B cell (primary cell): ENCODE measurements at regions not wholly inside any gene's neighbourhood (a gene's known extent, or its start where the extent isn't known, plus 50 kb on each side); places are given as distances from the start of the nearest gene placed in this dataset.
"Not testable (repeated sequence)": the region's sequence is repeated elsewhere in the genome, so short reads cannot be mapped to it uniquely, and the experiment has no call there.

Experiments
- ATAC-seq: fragments of 200-7000 bp; cut with Tn5 transposase; one replicate; pipeline ENCODE4 v1.10.0; 2021; ENCODE audit warnings: low read depth, mild to moderate bottlenecking, moderate number of reproducible peaks, moderate library complexity
- CTCF ChIA-PET: fragments of 350-600 bp; sonication (Branson Sonifier 250); formaldehyde crosslinking; loops from one replicate; lab custom pipeline; 2021; ENCODE audit warnings: antibody characterized with exemption, inconsistent platforms; lab: Charles Lee
- POLR2A ChIA-PET: fragments of 350-600 bp; sonication (Branson Sonifier 250); formaldehyde crosslinking; loops from one replicate; lab custom pipeline; 2021; ENCODE audit warnings: antibody characterized with exemption; lab: Charles Lee
- DNase-seq: peaks from one replicate; pipeline ENCODE4 v3.0.0; 2013
- H2AFZ ChIP-seq: 2 replicates; pipeline ENCODE4 v1.6.1; 2012; ENCODE audit warnings: mild to moderate bottlenecking, low read depth, low read length; ENCODE audit not compliant: insufficient read depth, poor library complexity, severe bottlenecking
- H3K27ac ChIP-seq, 2 donors: 1 replicate in 1 of 2; 2 replicates in 1 of 2; pipeline ENCODE4 v1.5.1; 2012 to 2013; ENCODE audit warnings: low read length in 2 of 2, mild to moderate bottlenecking in 2 of 2, moderate library complexity in 1 of 2
- H3K27me3 ChIP-seq, 4 experiments: fragments of 200-600 bp in 1 of 4; sonication (generic) in 1 of 4; replicated peaks in 1 of 4; 1 replicate in 2 of 4; 2 replicates in 2 of 4; pipeline versions ENCODE4 v1.6.1 to v1.7.0; 2013 to 2016; ENCODE audit warnings: low read length in 3 of 4, mild to moderate bottlenecking in 2 of 4, mixed read lengths in 1 of 4, moderate library complexity in 1 of 4; ENCODE audit not compliant: insufficient read depth in 4 of 4, control insufficient read depth in 3 of 4; ENCODE audit errors: control extremely low read depth in 1 of 4
- H3K36me3 ChIP-seq, 2 experiments: replicated peaks in 1 of 2; 1 replicate in 1 of 2; 2 replicates in 1 of 2; pipeline versions ENCODE4 v1.6.1 to v1.7.1; 2013; ENCODE audit warnings: low read length in 1 of 2; ENCODE audit not compliant: insufficient read depth in 2 of 2, control insufficient read depth in 1 of 2; ENCODE audit errors: control extremely low read depth in 1 of 2, extremely low read depth in 1 of 2
- H3K4me1 ChIP-seq, 2 donors: fragments of 200-600 bp in 1 of 2; sonication (generic) in 1 of 2; 1 replicate in 1 of 2; 2 replicates in 1 of 2; pipeline versions ENCODE4 v1.5.1 to v1.6.1; 2013 to 2017; ENCODE audit warnings: low read length in 2 of 2; ENCODE audit not compliant: control insufficient read depth in 2 of 2, insufficient read depth in 2 of 2
- H3K4me2 ChIP-seq: replicated peaks from 2 replicates; pipeline ENCODE3; 2012; ENCODE audit warnings: mild to moderate bottlenecking, low read depth, low read length; ENCODE audit not compliant: poor library complexity, severe bottlenecking
- H3K4me3 ChIP-seq, 5 experiments: fragments of 200-600 bp in 1 of 5; sonication (generic) in 1 of 5; 1 replicate in 3 of 5; 2 replicates in 2 of 5; pipeline versions ENCODE4 v1.5.1 to v1.7.0; 2011 to 2016; ENCODE audit warnings: low read length in 4 of 5, mild to moderate bottlenecking in 4 of 5, low read depth in 2 of 5, control low read depth in 1 of 5, moderate library complexity in 1 of 5; ENCODE audit not compliant: insufficient read depth in 1 of 5; ENCODE audit errors: control extremely low read depth in 1 of 5, extremely low read depth in 1 of 5
- H3K79me2 ChIP-seq: fragments of 200-600 bp; sonication (generic); one replicate; pipeline ENCODE4 v1.6.0; 2016; ENCODE audit warnings: low read length; ENCODE audit not compliant: control insufficient read depth, insufficient read depth
- H3K9ac ChIP-seq: fragments of 200-600 bp; sonication (generic); 2 replicates; pipeline ENCODE4 v1.6.1; 2017; ENCODE audit warnings: mild to moderate bottlenecking, low read length, moderate library complexity
- H3K9me3 ChIP-seq, 3 donors: one replicate each; pipeline versions ENCODE4 v1.6.1 to v1.7.1; 2013; ENCODE audit warnings: low read length in 2 of 3; ENCODE audit not compliant: control insufficient read depth in 2 of 3, insufficient read depth in 1 of 3; ENCODE audit errors: control extremely low read depth in 1 of 3
- H4K20me1 ChIP-seq: 2 replicates; pipeline ENCODE4 v1.6.0; 2012; ENCODE audit warnings: mild to moderate bottlenecking, low read length; ENCODE audit not compliant: insufficient read depth, control insufficient read depth, poor library complexity, severe bottlenecking
- H3K27ac Mint-ChIP-seq: one replicate; pipeline ENCODE4 v1.8.0; 2021; ENCODE audit warnings: mixed read lengths
- H3K27me3 Mint-ChIP-seq: one replicate; pipeline ENCODE4 v1.8.0; 2021; ENCODE audit warnings: mixed read lengths
- H3K4me1 Mint-ChIP-seq: one replicate; pipeline ENCODE4 v1.8.0; 2021; ENCODE audit warnings: mixed read lengths
- H3K4me3 Mint-ChIP-seq: one replicate; pipeline ENCODE4 v1.8.0; 2021; ENCODE audit warnings: mixed read lengths
- H3K9me3 Mint-ChIP-seq: one replicate; pipeline ENCODE4 v1.8.0; 2022; ENCODE audit warnings: mixed read lengths; ENCODE audit not compliant: insufficient read depth
- CTCF ChIP-seq: fragments of 200-600 bp; IDR thresholded peaks from one replicate; pipeline ENCODE4 v1.8.0; 2022; ENCODE audit warnings: antibody characterized with exemption, mild to moderate bottlenecking
- EZH2 ChIP-seq: IDR thresholded peaks from 2 replicates; pipeline ENCODE4 v1.6.1; 2012; ENCODE audit warnings: borderline replicate concordance, low read depth, mild to moderate bottlenecking, moderate library complexity, low read length; ENCODE audit not compliant: insufficient read depth, poor library complexity, severe bottlenecking
- WGBS: methylation state at CpG from one replicate; pipeline ENCODE4 v1.1.5; 2013; ENCODE audit warnings: missing lambda C conversion rate; ENCODE audit not compliant: insufficient coverage; 5-methylcytosine and 5-hydroxymethylcytosine counted together
- intact Hi-C: fragments of 100-400 bp; cut with micrococcal nuclease; formaldehyde crosslinking; loops from one replicate; pipeline ENCODE4 v1.10.0; 2022

- H4K20me1 ChIP-seq: no peaks in the 10 kb centered on the region
- 100% methylated on average over 5 of the region's 6 CpGs for WGBS
- peaks cover 0 to 5% (median 0%) of the 10 kb centered on the region in 3 donors for H3K9me3 ChIP-seq
- H3K27me3 ChIP-seq: no peaks in the 10 kb centered on the region
- no peak for TF ChIP-seq CTCF
- no peak for TF ChIP-seq EZH2
- no peak overlapping the region for H3K4me3 ChIP-seq
- Mint-ChIP-seq H3K4me1 (no peaks in the 10 kb centered on the region), H3K9me3 (peaks cover 11% of the 10 kb centered on the region), H3K27ac (no peak overlapping the region), H3K27me3 (no peaks in the 10 kb centered on the region), H3K4me3 (no peak overlapping the region)
- H3K4me2 ChIP-seq: no peak overlapping the region
- H2AFZ ChIP-seq: no peak overlapping the region
- ATAC-seq (no peak), DNase-seq (no peak)
- no peak overlapping the region for H3K27ac ChIP-seq
- H3K79me2 ChIP-seq: no peaks in the 10 kb centered on the region
- H3K36me3 ChIP-seq: no peaks in the 10 kb centered on the region
- no peak overlapping the region for H3K9ac ChIP-seq
- intact Hi-C loops: no loop called here
- ChIA-PET POLR2A (no interaction called here), CTCF (no interaction called here)
- H3K4me1 ChIP-seq: no peaks in the 10 kb centered on the region
These were observed 1308.9 kb upstream of the MAP3K7 start for GRCh38 chr6:91895599-91896285.

GRCh38 chr6:91886183-91886795 is 1299.4 kb upstream of the MAP3K7 start:
- Histone ChIP-seq H2AFZ (no peak overlapping the region), H3K9ac (no peak overlapping the region), H3K79me2 (no peaks in the 10 kb centered on the region), H3K36me3 (no peaks in the 10 kb centered on the region), H3K9me3 (peaks cover 0 to 16% (median 12%) of the 10 kb centered on the region in 3 donors), H3K4me2 (no peak overlapping the region), H3K27me3 (no peaks in the 10 kb centered on the region), H4K20me1 (no peaks in the 10 kb centered on the region), H3K4me1 (no peaks in the 10 kb centered on the region), H3K4me3 (no peak overlapping the region), H3K27ac (no peak overlapping the region)
- H3K4me3 Mint-ChIP-seq: no peak overlapping the region
- peak; percentile 5 for DNase-seq
- TF ChIP-seq CTCF: no peak
- no peak for TF ChIP-seq EZH2
- intact Hi-C loops: no loop called here
- H3K27me3 Mint-ChIP-seq: no peaks in the 10 kb centered on the region
- no peak for ATAC-seq
- 100% methylated on average over 1 of the region's 2 CpGs for WGBS
- H3K9me3 Mint-ChIP-seq: peaks cover 10% of the 10 kb centered on the region
- H3K27ac Mint-ChIP-seq: no peak overlapping the region
- ChIA-PET CTCF (no interaction called here), POLR2A (no interaction called here)
- H3K4me1 Mint-ChIP-seq: no peaks in the 10 kb centered on the region

- H3K4me1 Mint-ChIP-seq, H3K4me3 Mint-ChIP-seq, H3K9ac ChIP-seq, H3K4me1 ChIP-seq, H3K79me2 ChIP-seq, DNase-seq, H3K36me3 ChIP-seq, H2AFZ ChIP-seq, CTCF ChIA-PET, intact Hi-C loops, H4K20me1 ChIP-seq, H3K27me3 Mint-ChIP-seq, H3K27ac ChIP-seq, H3K27ac Mint-ChIP-seq, H3K27me3 ChIP-seq, H3K4me2 ChIP-seq, H3K4me3 ChIP-seq, ATAC-seq, H3K9me3 Mint-ChIP-seq, POLR2A ChIA-PET: not testable (repeated sequence)
- WGBS: 92% methylated on average over 11 of the region's 16 CpGs
- H3K9me3 ChIP-seq: peaks cover 0 to 16% (median 11%) of the 10 kb centered on the region in 3 donors
These were observed 1294.9 kb upstream of the MAP3K7 start for GRCh38 chr6:91881791-91882190.
